ENCODE measurements at regions not wholly inside any gene's neighbourhood (a gene's known extent, or its start where the extent isn't known, plus 50 kb on each side); places are given as distances from the start of the nearest gene placed in this dataset.

GRCh38 chr5:25568989-25569625, 924.3 kb upstream of the CDH10 start (continued):
- TF ChIP-seq, protein P1, sequence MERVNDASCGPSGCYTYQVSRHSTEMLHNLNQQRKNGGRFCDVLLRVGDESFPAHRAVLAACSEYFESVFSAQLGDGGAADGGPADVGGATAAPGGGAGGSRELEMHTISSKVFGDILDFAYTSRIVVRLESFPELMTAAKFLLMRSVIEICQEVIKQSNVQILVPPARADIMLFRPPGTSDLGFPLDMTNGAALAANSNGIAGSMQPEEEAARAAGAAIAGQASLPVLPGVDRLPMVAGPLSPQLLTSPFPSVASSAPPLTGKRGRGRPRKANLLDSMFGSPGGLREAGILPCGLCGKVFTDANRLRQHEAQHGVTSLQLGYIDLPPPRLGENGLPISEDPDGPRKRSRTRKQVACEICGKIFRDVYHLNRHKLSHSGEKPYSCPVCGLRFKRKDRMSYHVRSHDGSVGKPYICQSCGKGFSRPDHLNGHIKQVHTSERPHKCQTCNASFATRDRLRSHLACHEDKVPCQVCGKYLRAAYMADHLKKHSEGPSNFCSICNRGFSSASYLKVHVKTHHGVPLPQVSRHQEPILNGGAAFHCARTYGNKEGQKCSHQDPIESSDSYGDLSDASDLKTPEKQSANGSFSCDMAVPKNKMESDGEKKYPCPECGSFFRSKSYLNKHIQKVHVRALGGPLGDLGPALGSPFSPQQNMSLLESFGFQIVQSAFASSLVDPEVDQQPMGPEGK (CRISPR knock-in tag; IDR thresholded peaks at IDR 0.05; ENCODE audit: borderline replicate concordance): no peak
- TF ChIP-seq CSDC2 (CRISPR knock-in tag; IDR thresholded peaks at IDR 0.05) (no peak), ISL1 (CRISPR knock-in tag; IDR thresholded peaks at IDR 0.05) (no peak), PPARA (CRISPR knock-in tag; IDR thresholded peaks at IDR 0.05; ENCODE audit: borderline replicate concordance) (no peak), SNAI2 (CRISPR knock-in tag; IDR thresholded peaks at IDR 0.05) (no peak)

DNA sequence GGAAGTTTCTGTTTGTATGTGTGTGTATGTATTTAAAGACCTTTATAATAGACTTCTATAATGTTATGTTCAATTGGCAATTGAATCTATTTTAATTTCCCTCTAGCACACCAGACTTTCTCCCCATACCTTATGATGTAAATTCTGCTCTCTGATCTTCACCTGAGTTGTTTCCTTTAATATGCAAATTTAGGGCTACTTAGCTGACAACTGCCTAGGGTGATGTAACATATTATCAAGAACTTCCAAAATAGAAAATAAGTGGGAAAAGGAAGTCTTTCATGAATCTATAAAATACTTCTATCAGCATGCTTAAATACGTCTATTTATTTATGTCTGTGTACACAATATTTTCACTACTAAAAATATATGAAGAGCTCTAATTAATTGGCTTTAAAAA, 923.5 kb upstream of the CDH10 start:
- ATAC-seq: no peak
- TF ChIP-seq, protein P1 (CRISPR knock-in tag; IDR thresholded peaks at IDR 0.05; ENCODE audit: borderline replicate concordance): no peak

- TF ChIP-seq, protein P2, sequence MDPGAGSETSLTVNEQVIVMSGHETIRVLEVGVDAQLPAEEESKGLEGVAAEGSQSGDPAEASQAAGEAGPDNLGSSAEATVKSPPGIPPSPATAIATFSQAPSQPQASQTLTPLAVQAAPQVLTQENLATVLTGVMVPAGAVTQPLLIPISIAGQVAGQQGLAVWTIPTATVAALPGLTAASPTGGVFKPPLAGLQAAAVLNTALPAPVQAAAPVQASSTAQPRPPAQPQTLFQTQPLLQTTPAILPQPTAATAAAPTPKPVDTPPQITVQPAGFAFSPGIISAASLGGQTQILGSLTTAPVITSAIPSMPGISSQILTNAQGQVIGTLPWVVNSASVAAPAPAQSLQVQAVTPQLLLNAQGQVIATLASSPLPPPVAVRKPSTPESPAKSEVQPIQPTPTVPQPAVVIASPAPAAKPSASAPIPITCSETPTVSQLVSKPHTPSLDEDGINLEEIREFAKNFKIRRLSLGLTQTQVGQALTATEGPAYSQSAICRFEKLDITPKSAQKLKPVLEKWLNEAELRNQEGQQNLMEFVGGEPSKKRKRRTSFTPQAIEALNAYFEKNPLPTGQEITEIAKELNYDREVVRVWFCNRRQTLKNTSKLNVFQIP (CRISPR knock-in tag; IDR thresholded peaks at IDR 0.05; ENCODE audit: borderline replicate concordance, low read depth): no peak
- TF ChIP-seq CSDC2 (CRISPR knock-in tag; IDR thresholded peaks at IDR 0.05) (no peak), ESRRG (CRISPR knock-in tag; IDR thresholded peaks at IDR 0.05) (no peak), ZNF565 (CRISPR knock-in tag; conservative IDR thresholded peaks at IDR 0.05; ENCODE audit: low read depth) (no peak), TOX (CRISPR knock-in tag; IDR thresholded peaks at IDR 0.05; ENCODE audit: borderline replicate concordance) (no peak), ARNTL (CRISPR knock-in tag; IDR thresholded peaks at IDR 0.05; ENCODE audit: borderline replicate concordance, low read depth) (no peak), OSR1 (CRISPR knock-in tag; IDR thresholded peaks at IDR 0.05) (no peak), RARB (CRISPR knock-in tag; IDR thresholded peaks at IDR 0.05) (no peak), ZFP3 (CRISPR knock-in tag; IDR thresholded peaks at IDR 0.05) (no peak), GLIS3 (CRISPR knock-in tag; IDR thresholded peaks at IDR 0.05) (no peak), TCF4 (CRISPR knock-in tag; IDR thresholded peaks at IDR 0.05; ENCODE audit: borderline replicate concordance) (no peak), PPARA (CRISPR knock-in tag; IDR thresholded peaks at IDR 0.05; ENCODE audit: borderline replicate concordance) (no peak)
- TF ChIP-seq, protein P1 (CRISPR knock-in tag; IDR thresholded peaks at IDR 0.05; ENCODE audit: borderline replicate concordance): no peak
- TF ChIP-seq, protein P3, sequence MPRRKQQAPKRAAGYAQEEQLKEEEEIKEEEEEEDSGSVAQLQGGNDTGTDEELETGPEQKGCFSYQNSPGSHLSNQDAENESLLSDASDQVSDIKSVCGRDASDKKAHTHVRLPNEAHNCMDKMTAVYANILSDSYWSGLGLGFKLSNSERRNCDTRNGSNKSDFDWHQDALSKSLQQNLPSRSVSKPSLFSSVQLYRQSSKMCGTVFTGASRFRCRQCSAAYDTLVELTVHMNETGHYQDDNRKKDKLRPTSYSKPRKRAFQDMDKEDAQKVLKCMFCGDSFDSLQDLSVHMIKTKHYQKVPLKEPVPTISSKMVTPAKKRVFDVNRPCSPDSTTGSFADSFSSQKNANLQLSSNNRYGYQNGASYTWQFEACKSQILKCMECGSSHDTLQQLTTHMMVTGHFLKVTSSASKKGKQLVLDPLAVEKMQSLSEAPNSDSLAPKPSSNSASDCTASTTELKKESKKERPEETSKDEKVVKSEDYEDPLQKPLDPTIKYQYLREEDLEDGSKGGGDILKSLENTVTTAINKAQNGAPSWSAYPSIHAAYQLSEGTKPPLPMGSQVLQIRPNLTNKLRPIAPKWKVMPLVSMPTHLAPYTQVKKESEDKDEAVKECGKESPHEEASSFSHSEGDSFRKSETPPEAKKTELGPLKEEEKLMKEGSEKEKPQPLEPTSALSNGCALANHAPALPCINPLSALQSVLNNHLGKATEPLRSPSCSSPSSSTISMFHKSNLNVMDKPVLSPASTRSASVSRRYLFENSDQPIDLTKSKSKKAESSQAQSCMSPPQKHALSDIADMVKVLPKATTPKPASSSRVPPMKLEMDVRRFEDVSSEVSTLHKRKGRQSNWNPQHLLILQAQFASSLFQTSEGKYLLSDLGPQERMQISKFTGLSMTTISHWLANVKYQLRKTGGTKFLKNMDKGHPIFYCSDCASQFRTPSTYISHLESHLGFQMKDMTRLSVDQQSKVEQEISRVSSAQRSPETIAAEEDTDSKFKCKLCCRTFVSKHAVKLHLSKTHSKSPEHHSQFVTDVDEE (CRISPR knock-in tag; IDR thresholded peaks at IDR 0.05): no peak
- no peak for ATAC-seq
Measured at GRCh38 chr5:25567881-25568280, 923.1 kb upstream of the CDH10 start.

GRCh38 chr5:25562656-25563055, 917.9 kb upstream of the CDH10 start:
- ATAC-seq: no peak
- no peak for TF ChIP-seq TCF4 (CRISPR knock-in tag; IDR thresholded peaks at IDR 0.05; ENCODE audit: borderline replicate concordance)
- TF ChIP-seq, protein P3 (CRISPR knock-in tag; IDR thresholded peaks at IDR 0.05): no peak
- no peak for TF ChIP-seq PPARA (CRISPR knock-in tag; IDR thresholded peaks at IDR 0.05; ENCODE audit: borderline replicate concordance)

Measured in SK-N-SH treated with all-trans-retinoic acid at 6 μM for 48 hours (cell line).